ENCODE measurements at regions not wholly inside any gene's neighbourhood (a gene's known extent, or its start where the extent isn't known, plus 50 kb on each side); places are given as distances from the start of the nearest gene placed in this dataset.

- TF ChIP-seq CTCF (IDR thresholded peaks at IDR 0.05) (no peak), EP300 (IDR thresholded peaks at IDR 0.05) (no peak), POLR2A (IDR thresholded peaks at IDR 0.05) (no peak)
Measured at GRCh38 chr14:41548666-41549065, 58.0 kb upstream of the LRFN5 start.
